Large intestine (tissue), 3 donors: ENCODE measurements at regions not wholly inside any gene's neighbourhood (a gene's known extent, or its start where the extent isn't known, plus 50 kb on each side); places are given as distances from the start of the nearest gene placed in this dataset.

ENCODE experiments used
- DNase-seq, 2 donors: peaks; one replicate each; pipeline versions ENCODE4 v3.0.0 to v3.0.0-alpha.2; 2013
- H3K27ac ChIP-seq: one replicate; pipeline ENCODE4 v1.5.1; 2013; ENCODE audit warnings: low read length
- H3K27me3 ChIP-seq: 2 replicates; pipeline ENCODE4 v1.6.1; 2013; ENCODE audit warnings: low read length; ENCODE audit not compliant: control insufficient read depth, insufficient read depth
- H3K36me3 ChIP-seq: 2 replicates; pipeline ENCODE4 v1.6.1; 2013; ENCODE audit warnings: low read length; ENCODE audit not compliant: control insufficient read depth, insufficient read depth
- H3K4me1 ChIP-seq: one replicate; pipeline ENCODE4 v1.6.1; 2013; ENCODE audit warnings: low read length; ENCODE audit not compliant: control insufficient read depth, insufficient read depth
- H3K4me3 ChIP-seq: one replicate; pipeline ENCODE4 v1.5.1; 2013; ENCODE audit warnings: low read length
- H3K9me3 ChIP-seq: one replicate; pipeline ENCODE4 v1.6.1; 2013; ENCODE audit warnings: mild to moderate bottlenecking, low read depth, low read length, moderate library complexity; ENCODE audit not compliant: control insufficient read depth
- WGBS: methylation state at CpG from one replicate; pipeline ENCODE4 v1.1.5; 2013; ENCODE audit warnings: low lambda C conversion rate; ENCODE audit not compliant: insufficient coverage; 5-methylcytosine and 5-hydroxymethylcytosine counted together

DNA sequence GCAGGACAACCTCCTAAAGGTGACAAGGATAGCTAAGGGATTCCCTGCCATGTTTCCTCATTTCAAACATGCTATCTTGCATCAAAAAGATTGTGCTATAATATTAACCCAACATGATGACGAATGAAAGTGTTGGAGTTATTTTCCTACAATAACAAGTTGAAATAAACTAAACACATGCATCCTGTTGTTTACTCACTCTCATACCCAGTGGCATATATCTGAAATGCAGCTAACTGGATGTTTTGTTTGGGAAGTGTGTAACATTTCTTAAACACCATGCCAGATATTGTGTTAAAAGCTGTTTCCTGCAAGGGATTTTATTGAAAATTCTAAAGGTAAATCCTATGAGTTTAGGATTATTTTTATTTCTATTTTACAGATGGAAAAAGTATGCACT is 139.6 kb downstream of the TFPI2 start:
- no peaks in the 10 kb centered on the region for H3K9me3 ChIP-seq
- WGBS, result no CpG with 5 or more reads among the region's 1 CpG
- no peak overlapping the region for H3K4me3 ChIP-seq
- no peak for DNase-seq
- H3K4me1 ChIP-seq, result no peaks in the 10 kb centered on the region
- no peaks in the 10 kb centered on the region for H3K27me3 ChIP-seq
- H3K27ac ChIP-seq, result no peak overlapping the region
- no peaks in the 10 kb centered on the region for H3K36me3 ChIP-seq

GRCh38 chr7:93747019-93747418 is 143.5 kb downstream of the TFPI2 start:
- no peaks in the 10 kb centered on the region for H3K4me1 ChIP-seq
- WGBS, result 90% methylated on average over 3 of the region's 3 CpGs
- H3K27me3 ChIP-seq, result no peaks in the 10 kb centered on the region
- H3K27ac ChIP-seq, result no peak overlapping the region
- no peaks in the 10 kb centered on the region for H3K36me3 ChIP-seq
- DNase-seq, result no peak
- H3K4me3 ChIP-seq, result no peak overlapping the region
- no peaks in the 10 kb centered on the region for H3K9me3 ChIP-seq

GRCh38 chr7:93739424-93739823 is 151.1 kb downstream of the TFPI2 start:
- H3K27ac ChIP-seq, result no peak overlapping the region
- H3K36me3 ChIP-seq, result no peaks in the 10 kb centered on the region
- DNase-seq, result no peak
- no peaks in the 10 kb centered on the region for H3K27me3 ChIP-seq
- no peaks in the 10 kb centered on the region for H3K4me1 ChIP-seq
- H3K4me3 ChIP-seq, result no peak overlapping the region
- no peaks in the 10 kb centered on the region for H3K9me3 ChIP-seq

GRCh38 chr7:93737953-93738352 is 152.6 kb downstream of the TFPI2 start:
- H3K4me1 ChIP-seq, result no peaks in the 10 kb centered on the region
- H3K4me3 ChIP-seq, result no peak overlapping the region
- H3K9me3 ChIP-seq, result no peaks in the 10 kb centered on the region
- no CpG with 5 or more reads among the region's 2 CpGs for WGBS
- H3K27me3 ChIP-seq, result no peaks in the 10 kb centered on the region
- no peak overlapping the region for H3K27ac ChIP-seq
- DNase-seq, result no peak
- no peaks in the 10 kb centered on the region for H3K36me3 ChIP-seq

- DNase-seq, result no peak
- H3K9me3 ChIP-seq, result no peaks in the 10 kb centered on the region
- no peaks in the 10 kb centered on the region for H3K4me1 ChIP-seq
- H3K4me3 ChIP-seq, result no peak overlapping the region
- H3K27me3 ChIP-seq, result no peaks in the 10 kb centered on the region
- no peaks in the 10 kb centered on the region for H3K36me3 ChIP-seq
- no peak overlapping the region for H3K27ac ChIP-seq
- WGBS, result 71% methylated on average over 2 of the region's 2 CpGs
These were observed 153.7 kb downstream of the TFPI2 start for GRCh38 chr7:93736668-93737369.

DNA sequence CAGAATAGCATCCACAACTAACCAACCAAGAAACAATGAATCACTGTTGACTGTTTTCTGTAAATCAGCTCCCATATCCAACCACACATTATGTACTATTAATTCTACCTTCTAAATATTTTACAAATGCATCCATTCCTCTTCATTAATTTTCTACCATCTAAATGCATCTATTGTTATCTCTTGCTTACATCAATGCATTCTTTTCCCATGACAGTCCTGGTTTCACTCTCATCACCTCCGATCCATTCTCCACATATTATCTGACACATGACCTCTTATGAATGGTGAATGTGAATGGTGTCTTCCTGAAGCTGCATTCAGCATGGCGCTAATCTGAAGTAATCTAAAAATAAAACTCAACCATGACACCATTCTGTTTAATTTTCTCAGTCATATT is 153.8 kb upstream of the CALCR start:
- H3K9me3 ChIP-seq, result no peaks in the 10 kb centered on the region
- H3K27ac ChIP-seq, result no peak overlapping the region
- H3K36me3 ChIP-seq, result no peaks in the 10 kb centered on the region
- no peak for DNase-seq
- no peaks in the 10 kb centered on the region for H3K27me3 ChIP-seq
- WGBS, result 83% methylated on average over 1 of the region's 2 CpGs
- H3K4me1 ChIP-seq, result no peaks in the 10 kb centered on the region
- H3K4me3 ChIP-seq, result no peak overlapping the region

DNA sequence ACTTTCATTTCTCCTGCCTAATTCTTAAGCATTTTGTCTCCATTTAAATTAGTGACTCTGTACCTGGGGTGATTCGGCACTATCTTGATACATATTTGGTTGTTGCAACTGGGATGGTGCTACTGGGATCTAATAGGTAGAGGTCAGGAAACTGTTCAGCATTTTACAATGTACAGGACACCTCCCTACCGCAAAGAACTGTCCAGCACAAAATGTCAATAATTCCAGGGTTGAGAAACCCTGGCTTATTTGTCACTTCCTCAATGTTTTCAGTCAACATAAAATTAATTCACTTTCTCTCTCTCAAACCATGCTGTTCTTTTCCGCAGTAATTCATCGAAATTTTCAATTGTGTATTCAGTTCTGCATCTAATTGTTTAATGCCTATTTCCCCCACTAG is 151.4 kb upstream of the CALCR start:
- Histone ChIP-seq H3K27me3 (no peaks in the 10 kb centered on the region), H3K4me1 (no peaks in the 10 kb centered on the region), H3K27ac (no peak overlapping the region), H3K4me3 (no peak overlapping the region), H3K9me3 (no peaks in the 10 kb centered on the region), H3K36me3 (no peaks in the 10 kb centered on the region)
- 100% methylated on average over 2 of the region's 4 CpGs for WGBS
- no peak for DNase-seq

DNA sequence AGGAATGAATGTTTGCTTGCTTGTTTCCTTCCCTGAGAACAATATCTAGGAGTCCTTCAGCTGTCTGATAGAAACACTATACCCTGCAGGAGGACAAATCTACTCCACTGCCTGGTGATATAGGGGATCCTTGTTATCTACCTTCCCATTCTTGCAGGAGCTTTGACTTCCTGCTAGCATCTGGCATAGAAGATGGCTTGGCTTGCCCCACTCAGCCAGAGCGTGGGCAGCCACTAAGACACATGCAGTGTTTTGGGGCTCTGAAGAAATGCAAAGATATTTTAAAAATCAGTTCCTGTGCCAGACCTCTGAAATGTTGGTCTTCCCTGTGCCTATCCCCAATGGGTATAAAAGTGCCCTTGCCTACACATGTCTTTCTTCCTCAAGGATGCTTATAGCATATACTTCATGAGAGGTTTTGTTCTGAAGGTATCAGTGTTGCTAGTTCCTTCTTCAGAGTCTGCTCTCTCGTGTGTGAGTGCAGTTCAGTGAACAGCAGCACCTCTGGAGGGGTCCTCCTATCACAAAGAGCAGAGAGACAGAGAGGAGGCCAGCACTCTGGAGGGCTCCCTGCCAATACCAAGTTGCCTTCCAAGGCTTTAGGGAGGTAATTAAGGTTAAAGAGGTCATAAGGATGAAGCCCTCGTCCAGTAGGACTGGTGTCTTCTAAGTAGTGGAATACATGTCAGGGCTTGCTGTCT is 149.1 kb upstream of the CALCR start:
- Histone ChIP-seq H3K4me1 (peaks cover 3% of the 10 kb centered on the region), H3K9me3 (no peaks in the 10 kb centered on the region), H3K36me3 (no peaks in the 10 kb centered on the region), H3K27ac (no peak overlapping the region), H3K27me3 (no peaks in the 10 kb centered on the region), H3K4me3 (no peak overlapping the region)
- DNase-seq, result no peak
- no CpG with 5 or more reads among the region's 3 CpGs for WGBS

DNA sequence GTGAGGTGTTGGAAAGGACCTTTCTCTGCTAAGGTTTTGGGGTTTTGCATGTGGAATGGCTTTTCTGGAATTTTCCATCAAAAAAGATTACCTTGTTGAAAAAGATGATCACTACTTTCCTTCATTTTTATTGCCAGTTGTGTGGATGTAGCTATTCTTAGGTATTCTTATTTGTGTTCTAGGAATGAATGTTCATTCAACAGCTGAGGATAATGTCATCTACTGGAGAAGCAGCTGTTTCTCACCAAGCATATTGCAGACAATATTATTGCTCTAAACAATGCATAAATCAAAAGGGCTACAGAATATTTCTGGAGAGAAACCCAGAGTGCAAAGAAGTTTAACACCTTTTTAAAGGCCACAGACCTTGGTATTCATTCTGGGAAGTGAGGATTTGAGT is 145.6 kb upstream of the CALCR start:
- no peaks in the 10 kb centered on the region for H3K27me3 ChIP-seq
- H3K4me1 ChIP-seq, result peaks cover 3% of the 10 kb centered on the region
- H3K36me3 ChIP-seq, result no peaks in the 10 kb centered on the region
- no peak overlapping the region for H3K27ac ChIP-seq
- DNase-seq, result no peak
- no peaks in the 10 kb centered on the region for H3K9me3 ChIP-seq
- no peak overlapping the region for H3K4me3 ChIP-seq

DNA sequence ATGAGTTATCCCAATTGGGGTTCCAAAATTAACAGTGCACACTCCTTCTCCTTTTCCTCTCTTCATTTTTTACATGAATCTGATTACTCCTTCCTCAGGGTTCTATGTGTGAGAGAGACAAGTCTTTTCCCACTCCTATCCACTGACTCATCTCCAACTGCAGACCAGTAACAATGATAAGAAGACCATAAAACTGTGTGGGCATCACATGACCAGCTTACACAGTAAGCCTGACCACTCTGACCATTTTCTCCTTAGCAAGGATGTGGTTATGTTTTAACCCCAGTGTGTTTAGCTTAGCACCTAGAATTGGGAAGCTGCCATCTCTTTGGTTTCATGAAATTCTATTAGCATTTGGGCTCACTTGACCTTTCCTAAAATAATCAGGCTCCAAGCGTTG is 145.0 kb upstream of the CALCR start:
- Histone ChIP-seq H3K27ac (no peak overlapping the region), H3K9me3 (no peaks in the 10 kb centered on the region), H3K4me3 (no peak overlapping the region), H3K4me1 (peaks cover 3% of the 10 kb centered on the region), H3K36me3 (no peaks in the 10 kb centered on the region), H3K27me3 (no peaks in the 10 kb centered on the region)
- peak; percentile 5 to 22 for DNase-seq
- WGBS, result no CpG with 5 or more reads among the region's 1 CpG
